Activated CD4-positive, alpha-beta T cell treated with anti-CD3 and anti-CD28 coated beads, Interleukin-2, amount 50 U/mL, for 1 hour (primary cell): ENCODE measurements at regions not wholly inside any gene's neighbourhood (a gene's known extent, or its start where the extent isn't known, plus 50 kb on each side); places are given as distances from the start of the nearest gene placed in this dataset.
"Not testable (repeated sequence)": the region's sequence is repeated elsewhere in the genome, so short reads cannot be mapped to it uniquely, and the experiment has no call there.

Experiments used
- DNase-seq: peaks from one replicate; pipeline ENCODE4 v3.0.0-alpha.2; 2020

DNA sequence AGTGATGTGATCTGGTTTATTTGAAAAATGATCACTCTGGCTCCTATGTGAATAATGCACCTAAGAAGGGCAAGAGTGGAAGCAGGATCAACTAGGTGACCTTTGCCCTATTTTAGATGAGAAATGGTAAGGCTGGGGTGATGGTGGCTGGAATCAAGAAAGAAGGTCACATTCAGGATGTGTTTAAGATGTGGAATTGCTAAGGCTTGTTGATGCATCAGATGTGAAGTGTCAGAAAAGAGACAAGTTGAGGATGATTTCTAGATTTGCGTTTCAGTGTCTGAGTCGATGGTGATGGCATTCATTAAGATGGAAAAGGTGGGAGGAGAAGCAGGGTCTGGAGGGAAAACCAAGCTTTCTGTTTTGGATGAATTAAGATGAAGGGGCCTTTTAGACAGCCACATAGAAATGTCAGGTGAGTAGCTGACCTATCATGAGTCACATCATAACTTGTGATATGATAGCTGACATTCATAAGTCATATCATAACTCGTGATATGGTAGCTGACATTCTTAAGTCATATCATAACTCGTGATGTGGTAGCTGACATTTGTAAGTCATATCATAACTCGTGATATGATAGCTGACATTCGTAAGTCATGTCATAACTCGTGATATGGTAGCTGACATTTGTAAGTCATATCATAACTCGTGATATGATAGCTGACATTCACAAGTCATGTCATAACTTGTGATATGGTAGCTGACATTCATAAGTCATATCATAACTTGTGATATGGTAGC is 101.2 kb upstream of the SEC11C start:
- DNase-seq = no peak

DNA sequence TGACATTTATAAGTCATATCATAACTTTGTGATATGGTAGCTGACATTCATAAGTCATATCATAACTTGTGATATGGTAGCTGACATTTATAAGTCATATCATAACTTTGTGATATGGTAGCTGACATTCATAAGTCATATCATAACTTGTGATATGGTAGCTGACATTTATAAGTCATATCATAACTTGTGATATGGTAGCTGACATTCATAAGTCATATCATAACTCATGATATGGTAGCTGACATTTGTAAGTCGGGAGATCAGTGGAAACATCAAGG is 100.7 kb upstream of the SEC11C start:
- DNase-seq = not testable (repeated sequence)

DNA sequence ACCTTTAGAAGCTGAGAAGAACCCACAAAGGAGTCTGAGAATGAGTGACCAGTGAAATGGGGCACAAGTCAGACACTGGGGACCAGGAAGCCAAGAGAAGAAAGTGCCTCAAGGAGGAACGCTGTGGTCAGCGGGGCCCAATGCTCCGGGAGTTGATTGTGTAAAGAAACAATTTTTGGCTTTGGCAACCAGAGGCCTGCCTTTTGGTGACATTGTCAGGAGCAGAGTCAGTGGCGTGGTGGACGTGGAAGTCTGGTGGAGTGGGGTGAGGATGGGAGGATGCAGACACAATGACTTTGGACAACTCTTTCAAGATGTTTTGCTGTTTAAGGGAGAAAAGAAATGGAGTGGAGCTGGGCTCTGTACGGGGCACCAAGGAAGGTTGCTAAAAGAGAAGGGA is 100.2 kb upstream of the SEC11C start:
- no peak for DNase-seq

DNA sequence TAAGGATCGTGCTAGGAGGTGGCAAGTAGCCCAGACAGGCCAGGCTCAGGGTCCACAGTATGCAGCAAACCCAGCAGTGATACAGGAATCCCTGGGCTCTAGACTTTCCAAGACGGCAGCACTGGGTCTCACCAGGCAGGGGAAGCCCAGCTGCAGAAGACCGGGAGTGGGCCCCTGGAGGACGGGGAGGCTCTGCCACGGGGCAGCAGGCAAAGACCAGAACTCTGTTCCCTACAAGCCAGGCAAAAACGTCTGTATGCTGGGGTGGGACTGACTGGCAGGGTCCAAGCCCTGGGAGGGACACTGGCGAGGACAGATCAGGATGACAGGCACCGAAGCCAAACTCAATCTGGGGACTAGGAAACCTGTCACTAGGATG is 98.9 kb upstream of the SEC11C start:
- DNase-seq = no peak

DNA sequence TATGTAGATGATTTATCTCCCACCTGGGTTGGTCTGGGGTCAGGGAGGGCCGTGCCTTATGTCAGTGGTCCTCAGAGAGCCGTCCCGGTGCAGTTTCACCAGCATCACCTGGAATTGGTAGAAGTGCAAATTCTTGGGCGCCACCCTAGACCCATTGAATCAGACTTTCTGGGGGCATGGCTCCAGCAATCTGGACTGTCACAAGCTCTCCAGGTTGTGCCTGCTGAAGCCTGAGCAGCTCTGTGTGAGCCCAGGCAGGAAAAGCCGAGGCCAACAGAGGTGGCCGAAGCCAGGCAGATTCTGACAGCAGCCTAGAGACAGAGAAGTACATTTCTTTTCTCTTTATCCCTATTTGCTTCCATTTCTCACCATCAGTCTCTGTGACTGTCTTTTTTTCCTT is 98.4 kb upstream of the SEC11C start:
- DNase-seq = no peak

DNA sequence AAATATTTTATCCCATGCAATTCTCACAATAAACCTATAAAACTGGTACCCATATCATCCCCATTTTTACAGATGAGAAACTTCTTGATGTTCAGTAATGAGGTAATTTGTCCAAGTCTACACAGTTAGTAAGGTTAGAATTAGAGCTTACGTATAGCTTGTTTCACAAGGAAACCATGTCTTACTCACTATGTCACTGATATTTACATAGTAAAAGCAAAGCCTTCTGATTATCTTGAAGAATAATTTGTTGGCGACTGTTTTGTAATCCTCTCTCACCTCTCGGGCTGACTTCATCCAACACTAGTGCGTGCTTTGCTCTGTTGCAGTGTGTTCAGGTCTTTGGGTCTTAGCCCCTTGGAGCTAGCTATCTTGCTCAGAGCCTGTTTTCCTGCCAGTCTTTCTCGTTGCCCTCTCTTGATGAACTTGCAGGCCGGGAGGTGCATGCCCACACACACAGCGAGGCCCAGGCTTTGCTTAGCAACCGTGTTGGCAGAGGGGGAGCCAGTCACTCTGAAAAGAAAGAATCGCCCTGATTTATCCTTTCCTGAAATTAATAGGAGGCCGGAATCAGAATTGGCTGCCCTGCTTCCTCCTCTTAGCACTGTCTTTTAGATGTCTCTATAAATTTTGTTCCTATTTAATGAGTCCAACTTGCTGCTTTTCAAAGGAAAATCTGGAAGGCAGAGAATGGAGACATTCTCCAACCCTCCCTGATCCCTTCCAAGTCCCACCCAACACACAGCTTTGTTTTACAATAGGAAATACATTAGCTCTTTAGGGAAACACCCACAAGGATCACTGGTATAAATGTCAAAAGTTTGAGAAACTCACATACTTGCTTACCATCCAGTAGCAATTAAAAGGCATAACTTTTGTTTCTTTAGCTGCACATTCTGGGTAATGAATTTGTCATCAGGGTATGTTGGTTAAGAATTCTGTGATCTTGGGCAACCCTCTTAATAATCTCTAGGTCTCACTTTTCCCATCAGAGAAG is 97.6 kb upstream of the SEC11C start:
- no peak for DNase-seq

DNA sequence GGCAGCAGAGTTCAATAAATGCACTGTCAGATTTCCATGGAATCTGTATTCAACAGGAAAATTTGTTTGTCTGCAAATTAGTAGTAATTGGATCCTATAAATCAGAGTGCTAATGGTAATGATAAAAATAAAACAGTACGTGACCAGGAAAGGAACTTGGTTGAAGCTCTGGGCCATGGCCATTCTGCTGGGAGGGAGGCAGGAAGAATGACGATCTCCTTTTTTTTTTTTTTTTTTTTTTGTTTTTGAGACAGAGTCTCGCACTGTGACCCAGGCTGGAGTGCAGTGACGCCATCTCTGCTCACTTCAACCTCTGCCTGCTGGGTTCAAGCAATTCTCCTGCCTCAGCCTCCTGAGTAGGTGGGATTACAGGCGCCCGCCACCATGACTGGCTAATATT is 94.8 kb upstream of the SEC11C start:
- DNase-seq = no peak

DNA sequence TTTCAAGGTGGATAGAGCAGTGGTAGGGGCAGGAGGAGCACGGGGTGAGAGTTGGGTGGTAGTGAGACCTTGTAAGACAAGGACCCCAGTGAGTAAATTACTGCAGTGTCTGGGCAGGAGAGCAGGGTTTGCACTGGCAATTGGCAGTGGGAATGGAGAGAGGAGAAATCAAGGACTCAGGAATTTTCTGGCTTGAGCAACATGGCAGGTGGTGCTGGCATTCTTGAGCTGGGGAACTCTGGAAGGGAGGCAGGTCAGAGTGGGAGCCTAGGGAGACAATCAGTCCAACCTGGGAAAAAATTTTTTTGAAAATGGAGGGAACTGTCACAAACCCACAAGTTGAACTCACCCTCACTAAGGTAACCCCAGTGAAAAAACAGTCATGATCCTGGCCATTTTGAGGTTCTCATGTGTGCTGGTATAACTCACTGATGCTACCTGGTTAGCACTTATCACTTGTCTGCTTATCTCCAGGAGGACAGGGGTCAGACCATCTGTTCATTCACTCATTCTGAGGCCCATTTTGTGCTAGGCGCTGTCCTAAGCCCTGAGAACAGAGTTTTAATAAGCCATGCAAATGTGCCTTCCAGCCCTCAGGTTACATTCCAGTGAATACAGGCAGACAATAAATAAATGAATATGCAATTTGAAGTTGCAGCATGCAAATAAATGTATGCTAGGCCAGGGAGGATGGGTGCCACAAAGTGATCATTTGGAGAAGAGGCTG is 92.2 kb upstream of the SEC11C start:
- no peak for DNase-seq

DNA sequence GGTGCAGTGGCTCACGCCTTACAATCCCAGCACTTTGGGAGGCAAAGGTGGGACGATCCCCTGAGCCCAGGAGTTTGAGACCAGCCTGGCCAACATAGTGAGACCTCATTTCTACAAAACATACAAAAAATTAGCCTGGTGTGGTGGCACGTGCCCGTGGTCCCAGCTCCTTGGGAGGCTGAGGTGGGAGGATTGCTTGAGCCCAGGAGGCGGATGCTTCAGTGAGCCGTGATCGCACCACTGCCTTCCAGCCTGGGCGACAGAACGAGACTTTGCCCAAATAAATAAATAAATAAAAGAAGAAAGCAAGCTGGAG is 91.7 kb upstream of the SEC11C start:
- DNase-seq = no peak

DNA sequence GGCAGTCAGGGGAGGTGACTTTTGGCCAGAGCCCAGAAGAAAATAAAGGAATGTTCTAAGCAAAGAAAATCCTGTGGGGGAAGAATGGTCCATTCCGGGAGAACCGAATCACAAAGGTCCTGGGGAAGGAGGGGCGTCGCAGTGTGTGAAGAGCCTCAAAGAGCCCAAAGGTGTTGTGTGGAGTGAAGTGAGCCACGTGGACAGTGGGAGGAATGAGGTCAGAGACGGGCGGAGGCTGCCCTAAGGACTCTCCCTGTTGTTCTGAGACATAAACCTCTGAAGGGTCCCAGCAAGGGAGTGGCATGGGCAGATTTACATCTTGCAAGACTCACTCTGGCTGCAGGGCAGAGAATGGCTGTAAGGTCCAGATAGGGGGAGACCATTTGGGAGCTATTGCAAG is 91.3 kb upstream of the SEC11C start:
- DNase-seq = no peak

DNA sequence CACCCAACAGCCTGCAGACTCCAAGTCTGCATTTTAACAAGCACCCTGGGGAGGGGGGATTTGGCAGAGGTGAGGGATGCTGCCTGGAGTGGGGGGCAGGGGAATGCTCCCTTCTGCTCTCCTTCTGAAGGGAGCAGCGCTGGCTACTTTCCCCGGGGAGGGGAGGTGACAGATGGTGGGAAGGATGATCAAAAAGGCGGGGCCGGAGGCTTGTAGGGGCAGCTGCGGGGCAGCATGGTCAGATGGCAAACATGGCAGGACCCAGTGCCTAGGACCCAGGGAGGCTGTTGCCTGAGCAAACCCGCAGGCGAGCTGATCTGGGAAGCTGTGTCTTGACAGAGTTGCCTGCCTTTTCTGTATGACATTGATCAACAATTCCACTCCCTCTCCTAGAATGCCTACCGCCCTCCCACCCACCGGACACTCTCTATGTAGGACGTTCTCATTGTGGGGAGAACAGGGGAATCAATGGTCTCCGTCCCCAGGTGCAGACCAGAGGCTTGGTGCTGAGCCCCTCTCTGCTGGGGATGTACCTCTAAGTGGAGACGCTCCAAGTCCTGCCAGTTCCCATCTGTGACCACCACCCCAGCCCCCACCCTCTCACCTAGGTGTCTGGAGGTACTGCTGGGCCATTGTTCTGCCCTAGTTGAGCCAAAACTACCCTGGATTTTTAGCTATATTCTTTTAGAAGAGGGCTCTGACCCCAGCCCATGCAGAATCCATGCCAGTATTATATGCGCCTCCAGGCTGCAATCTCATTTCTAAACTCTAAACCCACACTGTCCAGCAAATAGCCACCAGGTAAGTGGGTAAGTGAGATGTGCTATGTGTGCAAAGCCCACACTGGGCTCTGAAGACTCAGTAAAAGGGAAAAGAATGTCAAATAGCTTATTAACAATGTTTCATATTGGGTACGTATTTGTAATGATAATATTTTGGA is 89.7 kb upstream of the SEC11C start:
- no peak for DNase-seq

DNA sequence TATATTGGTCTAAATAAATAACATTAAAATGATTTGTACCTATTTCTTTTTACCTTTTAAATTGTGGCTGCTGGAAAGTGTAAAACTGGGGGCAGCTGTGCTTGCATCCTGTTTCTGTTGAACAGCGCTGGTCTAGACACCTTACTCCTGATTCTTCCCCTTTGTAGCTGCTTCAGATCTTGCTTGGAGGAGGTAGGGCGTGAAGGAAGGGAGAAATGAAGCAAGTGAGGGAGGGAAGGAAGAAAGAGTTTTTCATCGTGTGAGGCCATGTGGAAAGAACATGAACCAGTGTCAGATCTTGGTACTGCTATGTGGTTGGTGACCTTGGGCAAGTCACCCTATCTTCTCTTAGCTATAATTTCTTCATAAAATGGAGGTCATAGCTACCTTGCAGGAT is 89.0 kb upstream of the SEC11C start:
- DNase-seq = no peak

DNA sequence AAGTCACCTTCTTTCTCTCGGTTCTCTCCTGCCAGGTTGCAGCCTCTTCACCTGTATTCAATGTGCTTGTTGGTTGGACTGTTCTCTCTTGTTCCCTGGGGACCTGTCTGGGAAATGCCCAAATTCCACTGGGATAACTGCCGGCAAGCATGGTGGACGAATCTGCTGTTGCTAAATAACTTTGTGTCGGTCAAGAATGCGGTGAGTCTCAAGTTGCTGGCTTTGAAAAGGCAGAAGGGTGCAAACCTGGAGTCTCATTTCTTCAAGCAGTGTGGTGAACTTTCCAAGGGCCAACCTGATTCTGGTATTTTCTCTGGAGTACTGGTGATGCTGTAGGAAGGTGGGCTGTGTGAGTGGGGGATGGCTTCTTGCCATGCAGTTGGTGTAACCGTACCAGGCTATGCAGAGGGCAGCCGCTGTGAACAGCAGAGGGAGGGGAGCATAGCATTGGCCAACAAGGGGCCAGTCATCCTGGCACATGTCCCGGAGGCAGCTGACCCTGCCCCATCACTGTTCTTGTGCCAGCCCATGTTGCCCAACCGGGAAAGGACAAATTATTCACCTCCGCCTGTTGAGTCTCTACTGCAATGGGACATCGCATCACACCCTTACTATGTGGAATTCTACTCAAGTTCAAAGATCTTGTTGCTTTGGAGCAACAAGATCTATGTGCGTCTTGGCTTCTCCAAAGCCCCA is 88.1 kb upstream of the SEC11C start:
- DNase-seq = no peak

DNA sequence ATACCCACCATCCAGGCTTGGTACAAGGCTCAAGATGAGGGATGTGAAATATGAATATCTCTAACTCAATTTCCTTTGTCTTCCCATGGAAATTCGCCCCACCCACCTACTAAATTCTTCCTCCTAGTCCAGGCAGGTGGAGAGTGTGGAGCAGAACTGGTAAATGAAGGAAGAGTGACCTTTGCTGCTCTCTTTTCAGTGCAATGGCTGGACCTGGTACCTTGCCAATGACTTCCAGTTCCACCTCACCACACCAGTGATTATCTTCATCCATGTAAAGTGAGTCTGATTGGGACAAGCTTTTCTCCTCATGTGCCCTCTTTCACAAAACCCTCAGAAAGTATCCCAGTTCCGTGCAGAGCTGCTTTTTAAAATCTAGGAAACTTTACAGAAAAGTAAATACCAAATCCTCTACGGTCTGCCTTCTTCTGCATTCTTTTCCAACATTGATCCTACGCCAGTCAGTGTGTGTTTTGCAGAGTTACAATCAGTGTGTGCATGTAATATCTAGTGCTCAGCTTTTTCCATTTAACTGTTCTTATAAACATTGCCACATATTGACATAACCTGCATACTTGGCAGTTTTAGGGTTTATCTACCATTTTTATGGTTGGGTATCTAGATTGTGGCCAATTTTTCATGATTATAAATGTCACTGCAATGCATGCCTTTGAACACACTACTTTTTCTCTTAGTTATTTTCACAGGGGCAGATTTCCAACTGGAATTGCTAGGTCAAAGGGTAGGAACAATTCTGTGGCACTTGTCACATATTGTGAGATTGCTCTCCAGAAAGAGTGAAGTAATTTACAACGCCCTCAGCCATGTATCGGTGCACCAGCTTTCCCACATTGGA is 86.5 kb upstream of the SEC11C start:
- no peak for DNase-seq

DNA sequence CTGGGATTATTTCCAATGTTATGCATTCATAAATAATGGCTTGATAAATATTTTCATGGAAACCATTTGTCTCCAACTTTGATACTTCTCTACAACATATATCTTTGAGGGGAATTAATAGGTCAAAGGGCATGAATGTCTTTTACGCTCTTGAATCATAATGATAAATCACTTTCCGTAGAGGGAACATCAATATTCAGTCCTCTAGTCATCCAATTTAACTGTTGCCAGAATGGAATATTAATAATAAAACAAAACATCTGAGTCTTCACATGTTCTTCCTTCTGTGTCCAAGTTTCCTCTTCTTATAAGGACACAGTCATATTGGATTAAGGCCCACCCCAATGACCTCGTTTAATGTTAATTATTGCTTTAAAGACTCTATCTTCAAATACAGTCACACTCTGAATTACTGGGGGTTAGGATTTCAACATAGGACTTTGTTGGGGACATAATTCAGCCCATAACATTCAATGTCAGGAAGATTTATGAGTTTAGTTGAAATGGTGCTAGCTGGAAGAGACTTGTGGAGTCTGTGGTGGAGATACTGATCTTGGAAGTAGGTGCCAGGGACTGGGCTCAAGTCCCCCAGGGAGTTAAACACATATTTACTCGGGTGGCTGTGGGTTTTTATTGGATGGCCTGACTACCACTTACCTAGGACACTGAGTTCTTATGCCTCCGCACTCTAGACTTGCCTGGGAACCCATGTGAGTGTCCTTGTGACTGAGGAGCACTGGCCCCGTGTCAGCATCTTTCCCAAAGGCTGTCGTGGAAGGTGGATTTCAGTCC is 85.0 kb upstream of the SEC11C start:
- DNase-seq = no peak

DNA sequence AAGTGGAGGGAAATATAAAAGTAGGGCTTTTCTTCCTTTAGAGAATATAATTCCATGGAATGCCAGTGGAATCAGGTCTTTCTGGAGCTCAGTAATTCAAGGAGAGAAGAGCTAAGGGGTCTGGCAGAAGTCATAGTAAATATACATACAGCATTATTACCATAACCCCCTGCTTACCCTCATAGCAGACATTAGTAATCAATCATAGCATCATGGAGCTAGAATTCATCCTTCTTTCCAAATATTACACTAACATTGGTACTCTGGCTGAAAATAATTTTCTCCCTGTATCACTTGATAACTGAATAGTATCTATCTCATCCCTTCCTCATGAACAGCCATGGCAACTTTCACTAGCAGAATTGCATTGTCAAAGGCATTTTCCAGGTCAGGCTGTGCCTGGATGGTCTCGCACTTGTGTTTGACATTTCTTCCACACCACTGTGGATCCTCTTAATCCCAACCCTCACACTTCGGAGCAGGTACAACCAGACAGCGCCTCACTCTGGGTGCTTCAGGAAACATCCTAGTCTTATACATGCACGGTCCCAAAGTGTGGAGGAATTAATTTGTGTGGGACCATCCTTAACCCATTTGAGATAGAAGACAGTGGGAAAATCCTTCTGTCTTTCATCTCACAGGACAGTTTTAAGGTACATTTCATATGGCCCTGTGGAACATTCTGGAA is 84.2 kb upstream of the SEC11C start:
- no peak for DNase-seq

DNA sequence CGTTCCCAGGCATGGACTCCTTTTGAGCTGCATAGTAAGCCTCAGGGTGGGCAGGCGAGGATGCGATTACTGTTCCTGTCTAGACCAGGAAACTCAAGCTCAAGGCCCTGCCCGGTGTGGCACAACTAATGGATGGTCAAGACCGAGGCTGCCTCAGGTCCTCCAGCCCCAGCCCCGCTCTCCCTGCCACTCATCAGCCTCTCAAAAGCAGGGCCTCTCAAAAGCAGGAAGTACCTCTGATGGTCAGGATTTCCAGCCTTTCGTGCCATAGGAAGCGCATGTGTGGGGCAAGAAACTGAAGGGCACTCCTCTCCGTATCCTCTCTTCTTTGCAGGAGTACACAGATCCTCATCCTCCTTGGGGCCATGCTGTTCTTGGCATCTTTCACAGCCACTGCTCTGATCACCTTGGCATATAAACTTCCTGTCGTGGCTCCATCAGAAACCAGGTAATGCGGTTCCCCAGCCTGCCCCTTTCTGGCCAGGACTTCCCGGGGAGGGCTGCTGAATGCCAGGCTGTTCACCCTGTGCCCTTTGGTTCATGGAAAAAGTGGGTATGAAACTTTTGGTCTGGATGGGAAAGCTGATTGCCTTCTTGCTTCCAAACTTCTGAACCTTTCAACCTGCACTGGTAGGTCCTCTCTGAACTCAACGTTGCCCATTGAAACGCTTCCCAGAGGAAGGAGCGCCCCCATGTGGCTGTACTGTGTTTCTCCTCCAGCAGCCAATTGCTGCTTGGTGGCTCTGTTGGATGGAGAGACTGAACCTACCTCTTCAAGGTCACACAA is 82.8 kb upstream of the SEC11C start:
- peak; percentile 37 for DNase-seq

DNA sequence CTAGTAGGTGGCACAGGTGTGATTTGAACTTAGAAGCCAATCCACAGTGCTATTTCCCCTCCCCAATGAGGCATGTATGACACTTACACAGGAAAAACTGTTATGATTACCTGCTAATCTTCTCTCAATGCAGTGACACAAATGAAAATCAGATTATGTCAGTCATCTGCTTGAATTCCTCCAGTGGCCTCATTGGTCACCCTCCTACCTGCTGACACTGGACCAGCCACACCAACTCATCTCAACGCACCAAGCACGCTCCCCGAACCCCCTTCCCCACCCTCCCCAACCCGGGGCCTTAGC is 82.2 kb upstream of the SEC11C start:
- no peak for DNase-seq

DNA sequence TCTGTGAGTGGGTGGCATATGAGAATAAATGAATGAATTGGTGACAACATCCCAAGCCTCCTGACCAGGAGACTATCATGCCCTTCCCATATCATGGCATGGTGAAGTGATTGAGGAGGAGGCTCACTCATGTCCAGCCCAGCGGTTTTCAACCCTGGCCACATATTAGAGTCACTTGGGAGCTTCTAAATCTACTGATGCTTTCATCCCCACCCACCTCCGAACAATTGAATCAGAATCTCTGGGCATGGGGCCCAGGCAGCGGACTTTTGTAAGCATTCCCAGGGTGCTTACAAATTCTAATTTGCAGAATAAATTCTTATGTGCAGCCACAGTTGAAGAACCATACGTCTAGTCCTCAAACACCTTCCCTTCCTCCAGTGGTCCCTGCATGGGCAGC is 81.7 kb upstream of the SEC11C start:
- no peak for DNase-seq
